NCI-H345 (cell line): ENCODE measurements at regions not wholly inside any gene's neighbourhood (a gene's known extent, or its start where the extent isn't known, plus 50 kb on each side); places are given as distances from the start of the nearest gene placed in this dataset.
A peak's percentile ranks its signal among the peaks of the same experiment; 100 is the strongest.

ENCODE experiments used
- DNase-seq: peaks from one replicate; lab custom pipeline; 2025; lab: John Stamatoyannopoulos, UW

DNA sequence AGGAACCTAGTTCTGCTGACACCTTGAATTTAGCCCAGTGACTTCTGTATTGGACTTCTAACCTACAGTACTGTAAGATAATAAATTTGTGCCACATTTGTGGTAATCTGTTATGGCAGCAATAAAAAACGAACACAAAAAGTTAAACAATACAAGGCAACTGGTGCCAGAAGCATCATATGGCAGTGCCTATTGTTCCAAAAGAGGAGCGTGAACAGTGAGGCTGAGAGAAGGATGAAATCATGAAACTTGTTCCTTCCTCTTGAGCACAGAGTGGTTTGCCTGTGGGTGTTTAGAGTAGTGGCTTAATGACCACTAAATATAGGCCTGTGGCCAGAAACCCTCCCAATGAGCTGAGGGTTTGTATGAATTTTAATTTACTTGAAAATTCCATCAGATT lies 69.7 kb upstream of the PGRMC2 start:
- no peak for DNase-seq

DNA sequence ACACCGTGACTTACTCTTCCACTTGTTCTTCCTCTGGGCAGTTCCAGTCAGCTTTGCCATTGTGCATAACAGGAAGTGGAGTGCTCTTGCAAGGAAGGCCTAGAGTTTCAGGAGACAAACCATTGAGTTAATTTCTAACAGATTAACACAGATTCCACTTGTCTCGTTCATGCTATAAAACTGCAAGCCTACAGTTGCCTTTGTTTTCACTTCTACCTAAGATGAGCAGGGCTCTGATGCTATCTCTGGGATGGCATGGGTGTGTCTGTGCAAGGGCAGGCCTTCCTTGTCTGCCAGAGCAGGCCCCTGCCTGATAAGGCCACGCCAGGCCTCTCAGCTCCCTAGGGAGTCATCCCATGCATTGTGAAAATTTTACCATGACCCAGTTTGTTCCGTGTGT lies 67.7 kb upstream of the PGRMC2 start:
- DNase-seq: no peak

DNA sequence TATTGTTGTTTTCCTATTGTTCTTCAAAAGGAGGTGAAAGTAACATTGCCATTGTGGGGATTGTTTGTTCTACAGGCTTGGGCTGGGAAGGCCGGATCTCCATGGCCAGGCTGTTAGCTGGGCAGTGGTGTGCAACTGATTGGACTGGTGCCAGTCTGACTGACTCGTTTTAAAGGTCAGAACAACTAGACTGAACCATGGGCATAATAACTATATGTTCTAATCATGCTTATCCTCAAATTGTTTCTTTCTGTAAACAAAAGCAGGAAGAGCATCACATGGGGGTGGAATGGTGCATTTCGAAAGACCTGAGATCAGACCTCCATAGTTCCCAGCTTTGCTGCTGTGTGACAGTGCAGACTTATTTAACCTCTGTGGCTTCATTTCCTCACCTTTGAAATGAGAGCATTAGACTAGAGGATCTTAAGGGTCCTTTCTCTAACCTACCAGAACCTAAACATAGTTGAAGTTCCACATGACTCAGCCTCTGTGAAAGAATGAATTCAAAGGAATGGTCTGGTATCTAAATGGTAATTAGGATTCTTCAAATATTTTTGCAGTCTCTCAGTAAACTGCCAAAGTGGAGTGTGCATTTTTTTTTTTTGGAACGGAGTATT lies 66.7 kb upstream of the PGRMC2 start:
- peak; percentile 1 for DNase-seq

DNA sequence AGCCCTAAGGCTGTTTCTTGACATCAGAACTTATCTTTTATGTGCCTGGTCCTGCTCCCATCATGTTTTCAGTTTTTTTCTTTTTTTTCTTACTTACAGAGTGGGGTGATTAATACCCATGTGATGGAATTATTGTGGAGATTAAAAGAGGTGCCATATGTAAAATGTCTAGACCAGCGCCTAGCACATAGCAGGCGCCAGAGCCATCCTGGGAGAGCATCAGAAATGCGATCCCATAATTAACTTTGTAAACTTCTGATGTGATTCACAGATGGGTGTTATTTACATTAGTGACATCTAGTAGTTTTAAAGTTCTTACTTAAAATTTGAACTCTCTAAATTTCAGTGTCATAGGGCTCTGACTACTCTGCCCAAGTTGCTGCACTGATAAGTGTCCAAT lies 66.2 kb upstream of the PGRMC2 start:
- no peak for DNase-seq

DNA sequence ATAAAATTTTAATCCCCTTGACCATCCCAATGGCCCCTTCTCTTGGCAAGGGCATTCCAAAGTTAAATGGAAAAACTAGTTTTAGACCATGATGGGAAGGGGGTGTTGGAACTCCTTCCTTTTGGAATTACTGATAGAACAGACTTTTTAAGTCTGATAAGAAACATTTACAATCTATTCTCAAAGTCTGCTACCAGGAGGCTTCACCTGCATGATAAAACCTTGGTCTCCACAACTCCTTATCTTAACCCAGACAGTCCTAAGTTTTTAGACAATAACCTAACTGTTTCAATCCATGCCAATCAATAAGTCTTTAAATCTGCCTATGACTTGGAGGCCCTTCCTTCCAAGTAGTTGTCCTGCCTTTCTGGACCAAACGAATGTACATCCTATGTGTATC lies 63.9 kb upstream of the PGRMC2 start:
- DNase-seq: no peak

DNA sequence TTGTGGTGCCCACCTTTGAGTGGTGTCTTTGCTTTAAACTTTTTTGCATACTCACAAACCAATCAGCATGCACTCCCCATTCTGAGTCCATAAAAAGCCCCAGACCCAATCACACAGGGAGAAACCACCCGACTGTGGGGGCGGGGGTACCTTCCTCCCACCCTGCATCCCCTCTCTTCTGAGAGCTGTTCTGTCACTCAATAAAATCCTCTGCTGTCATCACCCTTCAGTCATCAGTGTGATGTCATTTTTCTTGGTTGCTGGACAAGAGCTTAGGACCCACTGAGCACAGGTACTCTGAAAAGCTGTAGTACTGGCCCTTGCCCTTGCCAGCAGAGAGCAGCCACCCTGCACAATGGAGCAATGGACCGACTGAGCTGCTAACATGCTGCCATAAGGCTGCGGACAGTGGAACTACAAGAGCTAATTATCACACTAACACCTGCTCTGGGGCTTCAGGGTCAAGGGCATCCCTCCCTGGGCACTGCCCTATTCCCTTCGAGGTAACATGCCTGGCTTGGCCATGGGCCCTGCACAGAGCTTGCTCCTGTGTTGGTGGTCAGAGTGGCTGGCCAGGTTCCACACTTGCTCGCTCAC lies 62.9 kb upstream of the PGRMC2 start:
- no peak for DNase-seq

DNA sequence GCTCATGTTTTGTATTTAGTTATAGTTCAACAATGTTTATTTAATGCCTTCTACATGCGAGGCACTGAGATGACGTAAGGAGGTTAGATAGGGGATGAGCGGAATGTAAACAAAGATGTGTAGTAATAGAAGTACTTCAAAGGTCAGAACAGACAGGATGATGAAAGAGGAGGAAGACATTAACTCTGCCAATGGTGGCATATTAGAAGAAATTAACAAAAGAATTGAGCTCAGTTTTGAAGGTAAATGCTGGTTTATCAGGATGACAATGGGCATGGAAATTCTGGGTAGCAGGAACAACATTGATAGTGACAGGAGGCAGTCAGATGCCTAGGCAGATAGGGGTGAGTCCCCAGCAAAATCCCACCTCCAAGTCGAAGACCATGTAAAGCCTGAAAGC lies 62.3 kb upstream of the PGRMC2 start:
- DNase-seq: peak; percentile 31

DNA sequence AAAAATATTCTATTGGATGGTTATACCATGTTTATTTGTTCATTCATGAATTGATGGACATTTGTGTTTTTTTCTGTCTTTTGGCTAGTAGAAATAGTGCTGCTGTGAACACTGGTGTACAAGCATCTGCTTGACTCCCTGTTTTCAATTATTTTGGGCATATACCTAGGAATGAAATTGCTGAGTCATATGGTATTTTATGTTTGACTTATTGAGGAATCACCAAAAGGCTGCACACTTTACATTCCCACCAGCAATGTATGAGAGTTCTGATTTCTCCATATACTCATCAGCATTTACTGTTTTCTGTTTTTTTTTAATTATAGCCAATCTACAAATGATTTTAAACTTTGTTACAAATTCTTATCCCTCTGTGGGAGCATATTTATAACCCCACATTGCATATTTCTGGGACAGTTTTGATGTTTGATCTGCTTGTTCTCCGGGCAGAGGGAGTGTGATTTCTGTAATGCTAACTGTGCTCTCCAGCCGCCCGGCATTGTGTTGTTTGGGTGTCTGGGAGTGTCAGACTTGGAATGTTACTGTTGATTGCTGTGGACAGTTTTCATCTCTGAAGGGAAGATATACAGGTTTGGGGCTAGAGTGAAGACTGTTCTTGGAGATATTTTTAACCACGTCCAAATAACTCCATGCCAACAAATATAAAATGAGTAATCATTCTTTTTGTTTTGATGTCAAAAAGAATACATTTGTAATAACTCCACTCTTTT lies 60.5 kb upstream of the PGRMC2 start:
- DNase-seq: no peak

DNA sequence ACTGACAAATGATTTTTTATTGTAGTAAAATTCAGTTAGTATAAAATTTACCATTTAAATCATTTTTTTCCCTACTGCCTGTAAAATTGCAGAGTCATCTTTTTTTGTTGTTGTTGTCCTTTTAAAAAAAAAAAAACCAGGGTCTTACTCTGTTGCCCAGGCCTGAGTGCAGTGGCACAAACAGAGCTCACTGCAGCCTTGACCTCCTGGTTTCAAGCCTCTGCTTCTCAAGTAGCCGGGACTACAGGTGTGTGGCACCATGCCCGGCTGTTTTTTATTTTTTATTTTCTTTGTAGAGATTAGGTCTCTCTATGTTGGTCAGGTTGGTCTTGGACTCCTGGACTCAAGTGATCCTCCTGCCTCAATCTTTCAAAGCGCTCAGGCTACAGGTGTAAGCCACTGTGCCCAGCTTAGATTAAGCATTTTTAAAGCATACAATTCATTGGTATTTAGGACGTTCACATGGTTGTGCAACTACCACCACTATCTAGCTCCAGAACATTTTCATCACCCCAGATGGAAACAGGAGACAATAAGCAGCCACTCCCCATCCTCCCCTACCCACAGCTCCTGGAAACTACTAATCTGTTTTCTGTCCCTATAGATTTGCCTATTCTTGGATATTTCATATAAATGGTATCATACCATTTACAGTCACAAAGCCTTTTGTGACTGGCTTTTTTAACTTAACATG lies 59.7 kb upstream of the PGRMC2 start:
- no peak for DNase-seq

DNA sequence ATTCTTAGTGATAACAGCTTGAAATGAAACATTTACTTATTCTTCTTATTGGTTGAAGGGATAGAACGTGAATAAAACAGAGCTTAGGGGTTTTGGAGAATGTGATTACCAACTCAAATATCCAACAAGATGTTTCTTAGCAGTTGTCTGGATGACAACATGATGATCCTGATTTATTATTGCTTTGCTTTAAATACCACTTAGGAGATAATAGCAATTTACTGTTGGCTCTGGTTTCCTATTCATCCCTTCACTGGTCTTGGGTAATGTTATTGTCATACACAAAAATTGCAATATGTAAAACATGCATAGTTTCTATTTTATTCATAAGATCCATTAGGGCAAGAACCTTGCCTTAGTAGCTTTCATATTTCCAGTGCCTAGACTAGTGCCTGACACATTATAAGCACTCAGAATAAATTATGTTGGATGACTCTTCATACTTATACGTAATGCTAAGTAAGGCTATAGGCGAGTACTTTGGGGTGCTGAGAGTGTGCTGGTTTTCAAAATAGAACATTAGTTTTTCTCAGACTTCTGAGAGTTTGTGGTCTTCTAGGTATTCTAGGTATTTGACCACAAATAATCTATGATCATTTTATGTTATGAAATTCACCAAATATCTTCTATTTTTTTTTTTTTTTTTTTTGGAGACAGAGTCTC lies 58.6 kb upstream of the PGRMC2 start:
- DNase-seq: no peak

DNA sequence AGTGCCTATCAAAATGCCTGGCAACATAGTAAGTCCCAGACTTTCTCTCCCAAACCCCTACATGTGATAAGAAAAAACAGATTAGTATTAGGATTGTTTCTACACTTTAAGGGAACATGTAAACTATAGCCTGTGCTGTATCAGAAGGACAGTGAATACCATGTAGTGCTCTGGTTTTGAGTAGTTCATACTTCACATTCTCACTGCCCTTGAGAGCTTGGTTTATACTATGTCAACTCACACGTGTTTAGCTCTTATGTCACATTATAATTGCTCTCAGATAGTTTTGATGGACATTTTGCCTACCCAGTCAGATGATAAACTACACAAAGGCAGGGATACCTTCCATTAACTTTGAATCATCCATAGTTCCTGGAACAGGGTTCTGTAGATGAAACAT lies 58.0 kb upstream of the PGRMC2 start:
- DNase-seq: no peak

DNA sequence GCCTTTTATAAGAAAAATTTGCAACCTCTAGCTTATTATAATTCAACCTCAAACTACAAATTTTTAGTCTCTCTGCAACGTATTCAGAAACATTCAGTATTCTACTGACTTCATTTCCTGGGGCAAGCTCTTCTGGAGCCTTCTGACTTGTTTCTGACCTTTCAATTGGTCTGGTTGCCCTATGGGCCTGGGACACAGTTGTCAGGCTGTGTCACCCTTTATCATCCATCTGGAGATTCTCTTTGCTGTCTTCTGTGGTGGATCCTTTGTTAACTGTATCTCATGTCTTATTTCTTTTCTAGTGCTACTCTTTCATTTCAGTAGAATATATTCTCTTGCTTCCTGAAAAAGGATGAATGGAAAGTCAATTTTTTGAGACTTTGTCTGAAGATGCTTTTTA lies 55.1 kb upstream of the PGRMC2 start:
- no peak for DNase-seq

DNA sequence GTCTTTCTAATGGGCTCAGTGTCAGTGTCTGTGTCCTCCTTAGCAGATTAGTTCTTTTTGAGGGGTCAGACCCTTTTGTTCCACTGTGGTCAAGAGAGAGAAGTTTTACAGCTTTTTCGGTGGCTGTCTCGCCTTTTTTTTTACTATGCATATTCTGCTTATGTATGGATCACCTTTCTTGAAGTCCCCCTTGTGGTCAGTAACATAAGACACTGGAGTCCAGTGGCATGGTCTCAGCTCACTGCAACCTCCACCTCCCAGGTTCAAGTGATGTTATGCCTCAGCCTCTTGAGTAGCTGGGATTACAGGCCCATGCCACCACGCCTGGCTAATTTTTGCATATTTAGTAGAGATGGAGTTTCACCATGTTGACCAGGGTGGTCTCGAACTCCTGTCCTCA lies 54.0 kb upstream of the PGRMC2 start:
- no peak for DNase-seq

DNA sequence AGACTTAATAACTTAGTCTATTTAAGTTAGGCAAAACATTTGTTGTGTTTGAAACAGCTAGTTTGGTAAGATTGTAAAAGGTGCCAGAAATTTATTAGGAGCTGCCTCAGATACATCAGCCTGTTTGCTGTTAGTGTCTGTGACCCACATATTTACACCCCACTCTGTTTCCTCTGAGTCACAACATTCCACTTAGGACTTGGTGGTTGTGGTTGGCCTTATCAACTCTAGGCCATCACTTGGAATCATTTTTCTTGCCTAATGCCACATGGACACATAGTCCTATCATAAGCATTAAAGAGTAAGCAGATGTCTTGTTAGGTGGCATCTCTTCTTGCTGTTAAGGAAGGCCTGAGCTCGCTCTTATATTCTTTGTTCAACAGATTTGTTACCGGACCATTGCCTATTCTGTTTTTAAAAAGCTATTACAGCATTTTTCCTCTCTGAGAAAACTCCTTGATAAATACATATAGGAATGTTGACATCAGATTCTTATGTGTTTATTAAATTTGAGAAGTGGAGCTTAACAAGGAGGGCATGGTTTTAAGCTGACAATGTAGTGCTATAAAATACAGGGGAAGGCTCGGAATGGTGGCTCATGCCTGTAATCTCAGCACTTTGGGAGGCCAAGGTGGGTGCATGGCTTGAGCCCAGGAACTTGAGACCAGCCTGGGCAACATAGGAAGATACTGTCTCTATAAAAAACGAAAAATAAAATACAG lies 51.2 kb upstream of the PGRMC2 start:
- no peak for DNase-seq

DNA sequence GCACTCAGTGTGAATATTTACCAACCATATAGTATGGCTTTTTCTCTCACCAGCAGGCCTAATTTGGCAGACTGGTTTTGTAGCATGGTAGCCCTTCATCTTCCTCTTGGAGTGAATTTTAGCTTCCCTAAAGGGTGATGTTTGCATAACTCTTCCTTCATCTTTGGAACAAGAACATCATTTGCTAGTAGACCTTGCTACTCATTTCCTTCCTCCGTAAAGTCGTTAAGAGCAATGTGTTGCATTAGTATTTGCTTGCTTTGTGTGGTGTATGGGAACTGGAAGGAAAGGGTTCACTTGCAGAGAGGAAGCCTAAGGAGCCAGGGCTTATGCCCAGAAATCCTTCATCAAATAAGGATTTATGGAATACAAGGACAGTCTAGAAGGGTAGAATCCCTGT lies 50.2 kb upstream of the PGRMC2 start:
- DNase-seq: no peak
